ENCODE measurements at regions not wholly inside any gene's neighbourhood (a gene's known extent, or its start where the extent isn't known, plus 50 kb on each side); places are given as distances from the start of the nearest gene placed in this dataset.

- TF ChIP-seq CTCF (IDR thresholded peaks at IDR 0.05) (no peak), POLR2A (IDR thresholded peaks at IDR 0.05) (no peak)
Measured at GRCh38 chr1:25106976-25107642, 125.2 kb downstream of the SYF2 start.
